Mucosa of rectum (tissue), 2 donors: ENCODE measurements at regions not wholly inside any gene's neighbourhood (a gene's known extent, or its start where the extent isn't known, plus 50 kb on each side); places are given as distances from the start of the nearest gene placed in this dataset.

ENCODE experiments used
- H3K27ac ChIP-seq, 2 donors: one replicate each; pipeline ENCODE4 v1.7.0; 2013; ENCODE audit warnings: inconsistent platforms in 2 of 2, low read depth in 2 of 2, low read length in 2 of 2
- H3K27me3 ChIP-seq, 2 donors: one replicate each; pipeline ENCODE4 v1.7.0; 2013; ENCODE audit warnings: low read length in 2 of 2; ENCODE audit not compliant: control insufficient read depth in 2 of 2, insufficient read depth in 2 of 2
- H3K36me3 ChIP-seq, 2 donors: one replicate each; pipeline ENCODE4 v1.7.0; 2013; ENCODE audit warnings: low read length in 2 of 2; ENCODE audit not compliant: control insufficient read depth in 2 of 2, insufficient read depth in 2 of 2
- H3K4me1 ChIP-seq, 2 donors: one replicate each; pipeline ENCODE4 v1.7.0; 2013; ENCODE audit warnings: low read length in 2 of 2, mild to moderate bottlenecking in 1 of 2; ENCODE audit not compliant: control insufficient read depth in 2 of 2, insufficient read depth in 2 of 2
- H3K4me3 ChIP-seq, 2 donors: one replicate each; pipeline ENCODE4 v1.7.0; 2013; ENCODE audit warnings: low read length in 2 of 2
- H3K9ac ChIP-seq, 2 donors: one replicate each; pipeline ENCODE4 v1.7.0; 2013; ENCODE audit warnings: low read length in 2 of 2, low read depth in 1 of 2, mild to moderate bottlenecking in 1 of 2
- H3K9me3 ChIP-seq, 2 donors: one replicate each; pipeline ENCODE4 v1.7.0; 2013; ENCODE audit warnings: low read length in 2 of 2; ENCODE audit not compliant: control insufficient read depth in 2 of 2
- donor health status: healthy.
- donor health status: Normal muscosa, but diverticular disease.

GRCh38 chr2:13578547-13578946, 861.8 kb downstream of the TRIB2 start:
- H3K27ac ChIP-seq: no peak overlapping the region
- H3K4me1 ChIP-seq: no peaks in the 10 kb centered on the region
- H3K4me3 ChIP-seq: no peak overlapping the region
- H3K36me3 ChIP-seq: no peaks in the 10 kb centered on the region
- H3K9me3 ChIP-seq: no peaks in the 10 kb centered on the region
- no peaks in the 10 kb centered on the region for H3K27me3 ChIP-seq
- H3K9ac ChIP-seq: no peak overlapping the region

- Histone ChIP-seq H3K4me3 (no peak overlapping the region), H3K27ac (no peak overlapping the region), H3K36me3 (no peaks in the 10 kb centered on the region), H3K9me3 (no peaks in the 10 kb centered on the region), H3K27me3 (no peaks in the 10 kb centered on the region), H3K9ac (no peak overlapping the region), H3K4me1 (no peaks in the 10 kb centered on the region)
These were observed 864.7 kb downstream of the TRIB2 start for GRCh38 chr2:13581471-13581870.

GRCh38 chr2:13583609-13584008, 866.9 kb downstream of the TRIB2 start:
- no peaks in the 10 kb centered on the region for H3K4me1 ChIP-seq

DNA sequence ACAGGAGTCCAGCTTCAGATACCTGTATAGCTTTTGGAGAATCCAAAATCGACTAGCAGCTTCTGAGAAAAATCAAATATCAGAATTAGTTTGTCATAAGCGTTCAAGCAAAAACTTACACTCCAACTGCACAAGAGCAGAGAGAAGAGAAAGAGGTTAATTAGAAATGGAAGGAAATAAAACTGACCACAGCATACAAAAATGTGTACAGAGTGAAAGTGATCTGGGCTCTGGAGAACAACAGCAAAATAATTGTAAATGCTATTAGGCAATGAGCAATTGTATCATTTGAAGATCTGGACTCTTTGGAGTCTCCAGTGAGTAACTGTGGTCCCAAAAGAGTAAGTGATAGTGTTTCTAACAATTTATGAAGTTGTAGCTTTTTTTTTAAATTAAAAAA, 867.3 kb downstream of the TRIB2 start:
- Histone ChIP-seq H3K9ac (no peak overlapping the region), H3K9me3 (no peaks in the 10 kb centered on the region), H3K27ac (no peak overlapping the region), H3K4me1 (no peaks in the 10 kb centered on the region), H3K4me3 (no peak overlapping the region), H3K36me3 (no peaks in the 10 kb centered on the region), H3K27me3 (no peaks in the 10 kb centered on the region)

More at GRCh38 chr2:13583609-13584008, 866.9 kb downstream of the TRIB2 start:
- H3K27ac ChIP-seq: no peak overlapping the region
- no peaks in the 10 kb centered on the region for H3K9me3 ChIP-seq
- no peaks in the 10 kb centered on the region for H3K36me3 ChIP-seq
- no peaks in the 10 kb centered on the region for H3K27me3 ChIP-seq
- H3K9ac ChIP-seq: no peak overlapping the region
- no peak overlapping the region for H3K4me3 ChIP-seq

DNA sequence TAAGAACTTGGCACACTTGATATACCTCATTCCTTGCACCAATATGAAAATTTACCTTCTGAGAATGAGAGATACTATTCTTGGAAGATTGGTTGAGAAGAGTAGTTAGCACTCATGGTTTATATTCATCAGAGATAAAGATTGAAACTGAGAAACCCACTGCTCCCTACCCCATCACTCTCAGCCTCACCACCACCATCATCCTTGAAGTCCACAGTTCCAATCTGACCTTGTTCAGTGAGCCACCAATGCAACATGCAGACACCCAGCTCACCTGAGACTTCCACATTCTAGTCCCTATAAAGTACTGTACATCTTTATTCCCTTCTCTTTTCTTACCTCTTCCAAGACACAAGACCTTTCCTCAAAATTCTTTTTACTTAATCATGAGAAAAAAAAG, 869.0 kb downstream of the TRIB2 start:
- no peak overlapping the region for H3K4me3 ChIP-seq
- H3K27me3 ChIP-seq: no peaks in the 10 kb centered on the region
- H3K4me1 ChIP-seq: no peaks in the 10 kb centered on the region
- H3K27ac ChIP-seq: no peak overlapping the region
- no peak overlapping the region for H3K9ac ChIP-seq
- H3K9me3 ChIP-seq: no peaks in the 10 kb centered on the region
- H3K36me3 ChIP-seq: no peaks in the 10 kb centered on the region

- Histone ChIP-seq H3K4me1 (no peaks in the 10 kb centered on the region), H3K36me3 (no peaks in the 10 kb centered on the region), H3K4me3 (no peak overlapping the region), H3K27me3 (no peaks in the 10 kb centered on the region), H3K9me3 (peaks cover 0 to 3% of the 10 kb centered on the region in 2 donors), H3K9ac (no peak overlapping the region), H3K27ac (no peak overlapping the region)
These were observed 879.5 kb downstream of the TRIB2 start for GRCh38 chr2:13596233-13596632.

- no peak overlapping the region for H3K4me3 ChIP-seq
- H3K9me3 ChIP-seq: peaks cover 0 to 3% of the 10 kb centered on the region in 2 donors
- no peak overlapping the region for H3K9ac ChIP-seq
- H3K27ac ChIP-seq: no peak overlapping the region
- H3K36me3 ChIP-seq: no peaks in the 10 kb centered on the region
- H3K4me1 ChIP-seq: no peaks in the 10 kb centered on the region
- no peaks in the 10 kb centered on the region for H3K27me3 ChIP-seq
These were observed 880.4 kb downstream of the TRIB2 start for GRCh38 chr2:13597176-13597575.

- no peaks in the 10 kb centered on the region for H3K4me1 ChIP-seq
- no peak overlapping the region for H3K9ac ChIP-seq
- H3K4me3 ChIP-seq: no peak overlapping the region
- H3K27ac ChIP-seq: no peak overlapping the region
- no peaks in the 10 kb centered on the region for H3K9me3 ChIP-seq
- H3K36me3 ChIP-seq: no peaks in the 10 kb centered on the region
- H3K27me3 ChIP-seq: no peaks in the 10 kb centered on the region
These were observed 884.8 kb downstream of the TRIB2 start for GRCh38 chr2:13601506-13601905.

- Histone ChIP-seq H3K27me3 (no peaks in the 10 kb centered on the region), H3K27ac (no peak overlapping the region), H3K9ac (no peak overlapping the region), H3K36me3 (no peaks in the 10 kb centered on the region), H3K9me3 (no peaks in the 10 kb centered on the region), H3K4me3 (no peak overlapping the region), H3K4me1 (no peaks in the 10 kb centered on the region)
These were observed 888.4 kb downstream of the TRIB2 start for GRCh38 chr2:13604951-13605661.

DNA sequence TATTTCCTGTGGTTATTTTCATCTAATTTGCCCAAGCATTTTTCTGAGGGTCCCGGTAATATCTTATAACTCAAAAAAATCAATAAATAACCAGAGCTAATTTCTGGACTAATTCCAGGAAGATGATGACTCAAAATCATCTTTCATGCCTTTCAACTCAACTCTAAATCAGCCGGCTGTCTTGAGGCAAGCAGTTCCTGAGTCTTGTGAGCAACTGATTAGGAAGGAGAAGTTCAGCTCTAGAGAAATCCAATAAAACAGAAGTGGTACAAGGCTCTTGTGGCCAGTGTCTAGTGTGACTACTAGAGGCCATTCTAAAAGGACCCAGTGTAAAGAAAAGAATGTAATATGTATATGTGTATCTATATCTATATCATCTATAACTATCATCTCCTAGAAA, 890.4 kb downstream of the TRIB2 start:
- Histone ChIP-seq H3K27ac (no peak overlapping the region), H3K9ac (no peak overlapping the region), H3K36me3 (no peaks in the 10 kb centered on the region), H3K9me3 (no peaks in the 10 kb centered on the region), H3K4me3 (no peak overlapping the region), H3K4me1 (no peaks in the 10 kb centered on the region), H3K27me3 (no peaks in the 10 kb centered on the region)
